ENCODE measurements at regions not wholly inside any gene's neighbourhood (a gene's known extent, or its start where the extent isn't known, plus 50 kb on each side); places are given as distances from the start of the nearest gene placed in this dataset.
"Not testable (repeated sequence)": the region's sequence is repeated elsewhere in the genome, so short reads cannot be mapped to it uniquely, and the experiment has no call there.

GRCh38 chrX:129161108-129161507, 362.2 kb downstream of the SMARCA1 start:
- no peak for DNase-seq

- DNase-seq = no peak
These were observed 364.8 kb downstream of the SMARCA1 start for GRCh38 chrX:129158505-129158904.

DNA sequence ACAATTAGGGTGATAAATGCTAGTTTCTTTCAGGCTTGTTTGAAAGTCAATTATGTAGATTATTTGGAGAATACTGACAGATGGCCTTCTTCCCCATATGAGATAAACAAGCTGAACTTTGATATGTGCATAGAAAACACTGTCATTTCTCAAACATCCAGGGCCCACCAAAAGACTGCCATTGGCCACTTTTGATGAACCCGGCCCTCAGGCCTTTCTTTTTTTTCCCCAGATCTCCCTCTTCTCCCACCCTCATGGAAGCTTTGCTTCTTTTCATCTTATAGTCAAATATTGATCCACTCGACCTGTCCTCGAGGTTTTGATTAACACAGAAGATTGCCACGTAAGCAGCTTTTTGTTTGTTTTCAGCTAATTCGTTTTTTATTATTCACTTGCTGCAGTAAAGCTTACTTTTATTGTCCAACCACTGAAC, 377.4 kb downstream of the SMARCA1 start:
- peak in 1 of 2 experiments; percentile 62 for DNase-seq

GRCh38 chrX:129145385-129145784, 377.9 kb downstream of the SMARCA1 start:
- no peak for DNase-seq

- no peak for DNase-seq
These were observed 378.9 kb downstream of the SMARCA1 start for GRCh38 chrX:129144172-129145038.

DNA sequence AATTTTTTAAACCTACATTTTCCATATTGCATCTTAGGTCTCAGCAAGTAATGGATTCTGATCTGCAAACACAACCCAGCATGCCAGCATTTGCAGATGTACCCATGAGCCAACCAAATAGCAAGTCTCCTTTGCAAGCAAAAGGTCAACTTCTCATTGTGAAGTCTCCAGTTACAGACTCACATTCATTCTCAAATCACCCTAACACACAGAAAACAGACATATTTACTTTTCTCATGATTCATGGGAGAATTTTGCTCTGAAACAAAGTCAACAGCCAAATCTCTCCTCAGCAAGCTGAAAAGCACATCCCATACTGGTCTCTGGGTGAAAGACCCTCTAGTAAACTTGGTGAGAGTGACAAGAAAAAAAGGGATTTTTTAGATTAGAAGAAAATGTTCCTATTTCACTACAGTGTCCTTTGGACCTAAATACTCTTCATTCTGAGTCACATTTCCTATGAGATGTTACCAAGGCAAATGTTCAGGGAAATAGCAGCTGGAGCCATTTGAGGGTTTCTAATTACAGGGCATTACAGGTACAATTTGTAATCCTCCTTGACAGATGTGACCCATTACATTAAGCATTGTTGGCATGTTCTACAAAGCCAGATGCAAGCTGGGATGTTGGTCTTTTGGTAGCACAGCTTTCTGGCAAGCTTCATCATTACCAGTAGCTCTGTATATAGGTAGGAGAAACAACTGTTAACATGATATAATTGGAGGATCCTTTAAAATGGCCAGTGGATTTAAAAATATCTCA, 383.3 kb downstream of the SMARCA1 start:
- DNase-seq = peak; percentile 85 to 97

GRCh38 chrX:129125122-129125914, 398.0 kb downstream of the SMARCA1 start:
- DNase-seq = peak in 1 of 2 experiments; percentile 33

DNA sequence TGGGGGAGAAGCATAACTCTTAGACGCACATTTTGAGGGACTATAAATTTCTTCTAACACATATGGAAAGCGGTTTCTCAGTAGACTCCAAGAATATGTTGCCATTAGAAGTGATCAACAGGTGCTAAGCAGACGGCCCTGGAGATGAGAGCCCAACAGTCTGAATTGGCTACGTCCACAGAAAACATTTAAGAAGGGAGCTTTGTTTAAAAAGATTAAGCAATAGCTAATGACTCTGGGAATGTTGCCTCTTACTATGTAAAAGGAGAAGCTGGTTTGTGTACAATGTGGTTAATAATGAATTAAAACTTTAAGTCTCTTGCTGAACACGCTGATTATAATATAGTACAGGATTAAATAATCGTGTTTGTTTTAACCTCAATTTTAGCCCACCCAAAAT, 399.5 kb downstream of the SMARCA1 start:
- no peak for DNase-seq

DNA sequence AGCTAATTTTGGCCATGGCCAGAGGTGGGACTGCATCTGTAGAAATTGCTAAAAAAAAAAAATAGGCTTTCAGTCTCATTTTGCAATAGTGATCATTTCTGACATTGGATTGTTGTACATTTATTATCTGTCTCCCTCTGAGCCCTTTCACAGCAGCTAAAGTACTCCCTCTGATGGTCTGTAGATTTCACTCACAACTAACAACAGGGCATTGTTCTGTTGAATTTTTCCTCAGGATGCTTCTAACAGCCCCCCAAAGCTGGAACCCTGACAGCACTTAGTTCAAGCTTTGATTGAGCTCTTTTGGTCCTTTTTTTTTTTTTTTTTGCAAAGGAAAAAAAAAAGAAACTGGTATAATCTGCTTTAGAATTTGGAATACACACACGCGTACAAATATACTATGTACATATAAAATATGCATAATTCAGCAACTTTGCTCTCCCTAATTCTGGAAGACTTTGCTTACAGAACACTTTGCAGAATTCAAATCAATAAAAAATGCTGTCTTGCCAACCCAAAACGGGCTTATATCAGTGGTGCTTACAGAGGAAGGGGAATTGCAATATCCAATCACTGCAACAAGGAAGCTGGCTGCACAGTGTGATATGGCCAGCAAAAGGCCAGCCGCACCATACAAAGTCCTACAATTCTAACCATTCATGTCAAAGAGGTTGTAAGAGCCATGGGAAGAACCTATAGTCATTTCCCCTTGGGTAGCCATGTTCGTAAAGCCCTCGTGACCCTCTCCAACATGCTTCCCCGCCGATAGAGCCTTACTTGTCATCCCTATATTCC, 406.4 kb downstream of the SMARCA1 start:
- peak in 1 of 2 experiments; percentile 32 for DNase-seq

DNA sequence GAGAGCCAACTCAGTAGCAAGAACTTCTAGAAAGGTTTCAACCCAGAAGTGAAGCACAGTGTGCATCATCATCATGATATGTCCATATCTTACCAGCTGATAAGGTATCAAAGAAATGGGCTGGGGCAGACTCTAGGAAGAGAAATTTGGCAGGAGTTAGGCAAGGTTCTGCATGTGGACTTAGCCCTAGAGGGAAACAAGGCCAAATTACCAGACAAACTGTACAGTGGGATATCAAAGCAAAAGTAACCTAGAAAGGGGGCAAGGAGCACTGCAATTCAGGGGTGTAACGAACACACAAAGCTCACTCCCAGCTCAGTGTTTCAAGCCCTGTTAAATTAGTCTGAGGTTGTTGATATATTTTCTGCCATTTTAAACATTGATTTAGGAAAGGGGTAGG, 407.4 kb downstream of the SMARCA1 start:
- no peak for DNase-seq

GRCh38 chrX:129115104-129115503, 408.2 kb downstream of the SMARCA1 start:
- peak; percentile 48 to 68 for DNase-seq

DNA sequence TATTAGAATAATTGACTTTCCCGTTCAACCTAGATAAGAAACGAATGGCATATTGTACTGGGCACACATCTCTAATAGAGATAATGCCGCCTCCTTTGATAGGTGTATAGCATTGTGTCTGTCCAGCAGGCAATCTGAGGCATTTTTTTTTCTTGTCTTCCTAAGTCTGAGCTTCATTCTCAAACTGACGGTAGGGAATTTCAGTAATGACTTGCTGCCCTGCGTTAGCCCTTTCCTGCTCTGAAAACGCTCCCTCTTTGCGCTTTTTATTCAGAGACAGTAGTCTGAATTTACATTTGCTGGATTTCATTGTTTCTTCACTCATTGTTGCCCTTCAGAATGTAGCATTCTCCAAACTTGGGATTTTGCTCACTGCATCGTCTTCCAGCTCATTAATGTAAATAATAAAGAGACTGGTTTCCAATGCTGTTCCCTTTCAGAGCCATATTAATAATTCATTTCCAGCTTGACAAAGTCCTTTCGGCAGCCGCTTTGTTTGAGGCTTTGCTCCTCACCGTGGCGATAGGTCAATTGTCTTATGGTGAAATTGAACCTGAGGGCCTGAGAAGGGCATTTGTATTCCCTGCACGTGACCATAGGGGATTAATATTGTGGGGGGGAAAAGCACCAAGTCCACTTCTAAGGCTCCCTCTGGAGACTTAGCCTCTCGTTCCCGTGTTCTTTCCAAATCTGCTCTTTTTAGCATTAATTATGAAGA, 412.1 kb downstream of the SMARCA1 start:
- no peak for DNase-seq

GRCh38 chrX:129108936-129109335, 414.4 kb downstream of the SMARCA1 start:
- peak; percentile 79 to 94 for DNase-seq

GRCh38 chrX:129099207-129099606, 424.1 kb downstream of the SMARCA1 start:
- DNase-seq = no peak

- no peak for DNase-seq
These were observed 425.6 kb downstream of the SMARCA1 start for GRCh38 chrX:129097668-129098067.

- DNase-seq = peak in 1 of 2 experiments; percentile 39
These were observed 429.6 kb downstream of the SMARCA1 start for GRCh38 chrX:129093706-129094105.

- peak in 1 of 2 experiments; percentile 41 for DNase-seq
These were observed 430.5 kb downstream of the SMARCA1 start for GRCh38 chrX:129092757-129093156.

- no peak for DNase-seq
These were observed 431.0 kb downstream of the SMARCA1 start for GRCh38 chrX:129092242-129092641.

GRCh38 chrX:129091097-129091496, 432.2 kb downstream of the SMARCA1 start:
- DNase-seq = peak; percentile 72 to 83

DNA sequence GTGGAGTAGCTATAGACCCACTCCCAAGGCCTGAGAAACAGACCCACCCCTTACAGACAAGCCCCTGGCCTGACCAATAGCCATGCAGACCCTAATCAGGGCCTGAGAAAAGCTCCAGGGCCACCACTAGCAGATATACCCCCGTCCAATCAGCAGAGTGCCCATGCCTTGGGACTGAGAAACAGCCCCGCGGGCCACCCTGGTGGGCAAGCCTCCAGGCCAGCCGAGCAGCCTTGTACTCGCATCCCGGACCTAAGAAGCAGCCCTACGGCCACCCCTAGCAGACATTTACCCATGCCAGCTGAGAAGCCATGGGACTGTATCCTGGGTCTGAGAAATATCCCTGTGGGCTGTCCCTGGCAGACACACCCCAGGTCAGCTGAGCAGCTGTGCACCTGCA, 436.5 kb downstream of the SMARCA1 start:
- no peak for DNase-seq

GRCh38 chrX:129084291-129084690, 439.0 kb downstream of the SMARCA1 start:
- DNase-seq = not testable (repeated sequence)
